ENCODE measurements at regions not wholly inside any gene's neighbourhood (a gene's known extent, or its start where the extent isn't known, plus 50 kb on each side); places are given as distances from the start of the nearest gene placed in this dataset.
"Not testable (repeated sequence)": the region's sequence is repeated elsewhere in the genome, so short reads cannot be mapped to it uniquely, and the experiment has no call there.

GRCh38 chr6:163715846-163716245 lies 301.3 kb downstream of the QKI start:
- no peak for DNase-seq (ENCODE audit: low read depth in 2 of 2, low spot score in 1 of 2)

- DNase-seq (ENCODE audit: low read depth in 2 of 2, low spot score in 1 of 2): no peak
Measured at GRCh38 chr6:163714179-163714578, 299.7 kb downstream of the QKI start.

GRCh38 chr6:163712981-163713380 lies 298.5 kb downstream of the QKI start:
- no peak for DNase-seq (ENCODE audit: low read depth in 2 of 2, low spot score in 1 of 2)

DNA sequence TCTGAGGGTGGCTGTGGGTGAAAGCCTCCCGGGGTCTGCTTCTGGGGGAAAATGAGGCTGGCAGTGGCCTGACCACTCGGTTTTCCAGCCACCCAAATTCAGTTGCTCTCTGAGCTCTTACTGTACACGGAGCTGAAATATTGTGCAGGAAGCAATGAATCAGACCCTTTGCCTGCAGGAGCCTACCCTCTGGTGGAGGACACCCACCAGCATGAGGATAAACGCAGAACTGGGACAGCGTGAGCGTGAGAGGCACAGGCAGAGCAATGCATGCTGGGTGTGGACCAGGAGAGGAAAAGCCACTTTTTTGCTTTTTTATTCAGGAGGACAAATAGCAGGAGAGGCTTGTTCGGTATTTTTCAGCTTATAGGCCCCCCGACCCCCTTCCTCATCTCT lies 298.0 kb downstream of the QKI start:
- DNase-seq (ENCODE audit: low read depth in 2 of 2, low spot score in 1 of 2): no peak

GRCh38 chr6:163711615-163712565 lies 297.4 kb downstream of the QKI start:
- DNase-seq (ENCODE audit: low read depth in 2 of 2, low spot score in 1 of 2): no peak

DNA sequence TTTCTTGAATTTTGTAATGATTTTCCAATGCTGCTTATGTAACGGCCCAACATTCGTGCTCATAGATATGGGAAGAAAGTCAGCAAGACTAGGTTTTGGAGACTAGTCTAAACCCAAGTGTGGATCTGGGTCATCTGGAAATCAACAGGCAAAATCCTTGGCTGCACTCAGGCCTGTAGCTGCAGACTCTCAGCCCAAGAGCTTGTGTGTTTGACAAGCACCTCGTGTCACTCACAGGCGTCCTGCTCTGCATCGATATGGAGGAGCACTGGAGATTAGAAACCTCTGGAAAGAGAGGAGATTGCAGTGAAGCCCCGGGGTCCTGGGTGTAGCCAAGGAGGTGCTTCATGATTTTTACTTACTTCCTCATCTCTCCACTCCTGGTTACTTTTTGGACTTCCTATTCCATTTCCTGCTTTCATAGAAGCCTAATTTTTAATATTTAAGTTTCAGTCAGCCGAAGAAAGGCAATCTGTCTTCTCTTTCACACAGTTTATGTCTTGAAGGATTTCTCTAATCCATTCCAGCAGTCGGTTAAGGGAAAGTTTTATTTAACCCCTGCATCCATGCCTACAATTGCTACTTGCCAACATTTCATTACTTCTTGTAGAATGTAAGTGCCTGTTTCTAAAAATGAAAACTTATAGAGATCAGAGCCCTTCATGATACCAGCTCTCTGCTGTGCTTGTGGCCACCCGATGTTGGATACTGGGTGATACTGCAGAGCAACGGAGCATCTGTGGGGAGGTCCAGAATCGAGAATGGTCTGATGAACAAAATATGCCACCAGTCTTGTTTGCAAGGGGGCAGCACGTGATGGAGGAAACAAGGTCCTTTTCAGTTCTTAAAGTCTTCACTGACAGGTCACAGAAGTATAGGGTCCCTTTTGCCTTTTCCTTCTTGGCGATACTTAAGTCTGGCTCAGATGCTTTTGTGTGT lies 296.3 kb downstream of the QKI start:
- DNase-seq (ENCODE audit: low read depth in 2 of 2, low spot score in 1 of 2): no peak

GRCh38 chr6:163709693-163710092 lies 295.2 kb downstream of the QKI start:
- DNase-seq (ENCODE audit: low read depth in 2 of 2, low spot score in 1 of 2): no peak

DNA sequence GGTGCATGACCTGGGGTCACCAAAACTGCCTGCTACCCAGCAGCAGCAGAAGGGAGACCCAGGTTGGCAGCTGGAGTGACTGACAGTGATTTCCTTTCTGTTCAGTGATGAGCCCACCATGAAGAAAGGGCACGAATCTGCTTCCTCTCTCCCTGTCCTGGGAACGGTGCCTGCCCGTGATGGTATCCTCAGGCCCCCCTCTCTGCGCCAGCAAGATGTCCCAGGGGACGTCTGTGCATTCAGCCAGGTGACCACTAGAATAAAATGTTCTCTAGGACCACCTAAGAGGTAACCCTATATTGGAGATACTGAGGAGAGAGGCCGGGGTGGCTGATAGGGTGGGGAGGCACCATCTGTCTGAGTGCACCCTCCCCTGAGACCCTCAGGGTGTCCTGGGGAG lies 294.7 kb downstream of the QKI start:
- DNase-seq (ENCODE audit: low read depth in 2 of 2, low spot score in 1 of 2): no peak

GRCh38 chr6:163708466-163708865 lies 293.9 kb downstream of the QKI start:
- DNase-seq (ENCODE audit: low read depth in 2 of 2, low spot score in 1 of 2): no peak

DNA sequence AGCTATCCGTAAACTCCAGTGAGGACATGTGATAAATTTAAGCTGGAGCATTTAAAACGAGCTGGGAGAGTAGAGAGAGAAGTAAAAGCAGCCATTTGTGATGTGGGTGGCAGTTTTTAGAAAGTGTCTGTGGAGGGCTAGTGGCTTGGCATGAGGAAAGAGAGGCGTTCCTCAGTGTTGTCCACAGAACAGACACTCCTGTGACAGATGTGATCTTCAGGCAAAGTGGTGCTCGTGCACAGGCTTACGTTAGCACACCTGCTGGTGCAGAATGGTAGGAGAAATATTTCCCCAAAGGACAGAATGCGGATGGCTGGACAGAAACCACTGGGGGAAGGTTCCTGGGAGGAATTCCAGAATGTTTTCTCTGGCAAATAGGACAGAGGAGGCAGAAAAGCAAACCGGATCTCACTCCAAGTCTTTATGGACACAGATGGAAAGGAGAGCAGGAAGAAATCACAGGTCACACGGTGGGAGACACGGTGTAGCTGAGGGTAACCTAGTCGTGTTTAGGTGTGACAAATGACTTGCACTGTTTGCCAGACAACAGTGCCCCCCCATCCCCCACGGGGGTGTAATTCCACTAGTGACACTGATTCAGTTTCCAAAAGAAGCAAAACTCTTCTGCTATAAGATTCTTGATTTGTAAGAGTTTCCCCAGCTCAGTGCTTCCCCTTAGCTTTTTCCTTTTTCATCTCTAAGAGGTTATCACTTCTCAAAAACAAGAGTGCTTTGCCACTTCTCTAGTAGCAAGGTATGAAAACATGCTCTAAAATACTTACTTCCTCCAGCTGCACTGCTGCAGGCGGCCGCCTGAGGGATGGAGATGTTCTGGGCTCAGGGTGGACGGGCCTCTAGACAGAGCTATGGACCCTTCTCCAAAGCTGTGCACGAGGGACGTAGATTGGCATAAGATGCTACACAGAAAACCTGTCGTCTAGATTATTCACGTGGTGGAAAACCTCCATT lies 293.2 kb downstream of the QKI start:
- no peak for DNase-seq (ENCODE audit: low read depth in 2 of 2, low spot score in 1 of 2)

DNA sequence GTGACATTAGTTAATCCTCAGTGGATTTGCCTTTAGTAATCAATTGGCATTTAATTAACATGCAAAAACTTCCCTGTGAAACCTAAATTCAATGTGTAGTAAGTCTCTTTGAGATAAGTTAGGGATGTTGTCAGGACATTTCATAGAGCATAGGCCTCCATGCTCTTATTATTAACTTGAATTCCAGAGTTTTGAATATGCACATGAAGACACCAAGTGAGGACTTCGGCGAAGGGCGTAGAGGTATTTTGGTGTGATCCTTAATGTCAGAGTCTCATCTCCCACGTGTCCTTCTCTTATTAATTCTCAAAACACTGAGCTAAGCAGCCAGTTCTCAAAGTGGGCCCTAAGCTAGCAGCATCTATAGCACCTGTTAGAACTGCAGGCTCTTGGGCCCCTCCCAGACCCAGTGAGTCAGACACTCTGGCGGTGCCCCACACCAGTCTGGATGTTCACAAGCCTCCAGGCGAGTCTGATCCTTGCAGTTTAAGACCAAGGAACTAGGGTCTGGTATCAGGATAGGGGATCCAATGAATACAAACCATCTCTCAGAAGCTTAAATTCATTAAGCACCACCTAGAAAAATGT lies 292.1 kb downstream of the QKI start:
- no peak for DNase-seq (ENCODE audit: low read depth in 2 of 2, low spot score in 1 of 2)

- DNase-seq (ENCODE audit: low read depth in 2 of 2, low spot score in 1 of 2): no peak
Measured at GRCh38 chr6:163705923-163706322, 291.4 kb downstream of the QKI start.

- DNase-seq (ENCODE audit: low read depth in 2 of 2, low spot score in 1 of 2): no peak
Measured at GRCh38 chr6:163702736-163703135, 288.2 kb downstream of the QKI start.

DNA sequence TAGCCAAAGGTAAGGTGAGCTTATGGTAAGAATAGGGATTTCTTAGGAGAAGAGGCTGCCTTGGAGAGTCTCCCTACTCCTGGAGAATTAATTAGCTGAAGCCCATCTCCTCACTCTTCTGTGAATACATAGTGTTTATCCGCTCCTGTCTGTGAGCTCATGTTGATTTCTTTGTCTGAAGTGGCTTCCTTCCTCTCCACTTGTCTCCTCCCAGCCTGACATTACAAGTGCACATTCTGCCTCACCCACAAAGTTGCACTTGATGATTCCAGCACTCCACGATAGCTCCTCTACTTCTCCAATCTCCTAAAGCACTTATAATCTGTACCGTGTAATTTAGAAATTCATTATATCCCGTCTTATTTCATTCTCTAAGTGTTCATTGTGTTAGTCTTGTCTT lies 287.2 kb downstream of the QKI start:
- DNase-seq (ENCODE audit: low read depth in 2 of 2, low spot score in 1 of 2): no peak

DNA sequence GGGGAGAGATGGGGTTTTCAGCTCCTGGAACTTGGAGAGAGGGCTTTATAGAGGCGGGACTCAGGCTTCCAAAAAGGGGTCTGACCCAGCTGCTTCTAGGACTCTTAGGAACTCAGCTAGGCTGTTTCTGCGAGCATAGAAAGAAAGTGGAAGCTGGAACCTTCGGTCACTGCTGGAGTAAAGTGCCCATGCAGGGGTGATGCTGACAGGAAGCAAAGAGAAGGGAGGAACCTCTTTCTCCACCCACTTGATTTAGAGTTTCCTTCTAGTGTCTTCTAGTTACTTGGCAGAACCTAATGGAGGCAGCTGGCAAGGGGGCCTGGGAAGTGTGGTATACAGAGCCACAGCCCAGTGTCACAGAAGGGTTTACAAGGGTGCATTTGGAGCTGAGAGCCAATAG lies 283.6 kb downstream of the QKI start:
- DNase-seq (ENCODE audit: low read depth in 2 of 2, low spot score in 1 of 2): no peak

DNA sequence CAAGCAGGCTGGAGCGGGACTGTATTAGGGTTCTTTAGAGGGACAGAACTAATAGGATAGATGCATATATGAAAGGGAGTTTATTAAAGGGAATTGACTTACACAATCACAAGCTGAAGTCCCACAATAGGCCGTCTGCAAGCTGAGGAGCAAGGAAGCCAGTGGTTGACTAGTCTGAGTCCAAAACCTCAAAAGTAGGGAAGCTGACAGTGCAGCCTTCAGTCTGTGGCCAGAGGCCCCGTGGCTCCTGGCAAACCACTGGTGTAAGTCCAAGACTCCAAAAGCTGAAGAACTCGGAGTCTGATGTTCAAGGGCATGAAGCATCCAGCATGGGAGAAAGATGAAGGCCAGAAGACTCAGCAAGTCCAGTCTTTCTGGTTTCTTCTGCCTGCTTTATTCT lies 281.8 kb downstream of the QKI start:
- not testable (repeated sequence) for DNase-seq (ENCODE audit: low read depth in 2 of 2, low spot score in 1 of 2)

- no peak for DNase-seq (ENCODE audit: low read depth in 2 of 2, low spot score in 1 of 2)
Measured at GRCh38 chr6:163695414-163695864, 280.9 kb downstream of the QKI start.

DNA sequence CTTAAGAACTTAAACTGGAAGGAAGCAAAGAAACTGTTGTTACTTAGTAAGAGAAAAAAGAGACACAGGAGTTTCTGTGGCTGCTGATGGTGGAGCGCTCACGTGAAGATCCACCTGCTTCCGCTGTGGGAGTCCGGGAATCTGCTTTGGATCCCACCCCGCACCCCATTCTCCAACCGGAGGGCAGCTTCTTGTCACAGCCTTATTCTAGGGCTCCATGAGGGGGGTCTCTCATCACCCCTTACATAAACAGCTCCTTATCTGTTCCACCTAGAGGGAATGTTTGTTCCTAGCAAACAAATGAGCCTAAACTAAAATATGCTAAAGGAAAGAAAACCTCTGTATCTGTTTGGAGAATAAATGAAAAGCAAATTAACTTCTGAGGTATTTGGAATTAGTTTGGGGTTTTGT lies 280.5 kb downstream of the QKI start:
- DNase-seq (ENCODE audit: low read depth in 2 of 2, low spot score in 1 of 2): no peak

DNA sequence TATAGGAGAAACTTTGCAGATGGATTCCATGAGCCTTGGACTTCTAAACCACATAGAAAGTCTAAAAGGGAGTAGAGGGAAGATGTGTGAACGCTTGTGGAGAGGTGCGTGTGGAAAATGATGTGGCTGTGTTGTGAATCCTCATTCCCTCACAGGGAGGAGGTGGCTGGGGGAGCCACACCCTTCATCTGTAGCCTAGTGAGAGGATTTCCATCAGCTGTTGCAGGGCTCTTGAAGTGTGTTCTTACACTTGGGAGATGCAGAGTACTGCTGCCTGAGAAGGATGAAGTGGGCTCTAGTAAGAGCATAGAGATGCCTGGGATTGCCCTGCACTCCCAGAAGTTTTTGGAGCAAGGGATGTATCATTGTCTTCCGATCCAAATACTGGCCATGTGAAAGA lies 279.6 kb downstream of the QKI start:
- DNase-seq (ENCODE audit: low read depth in 2 of 2, low spot score in 1 of 2): no peak

DNA sequence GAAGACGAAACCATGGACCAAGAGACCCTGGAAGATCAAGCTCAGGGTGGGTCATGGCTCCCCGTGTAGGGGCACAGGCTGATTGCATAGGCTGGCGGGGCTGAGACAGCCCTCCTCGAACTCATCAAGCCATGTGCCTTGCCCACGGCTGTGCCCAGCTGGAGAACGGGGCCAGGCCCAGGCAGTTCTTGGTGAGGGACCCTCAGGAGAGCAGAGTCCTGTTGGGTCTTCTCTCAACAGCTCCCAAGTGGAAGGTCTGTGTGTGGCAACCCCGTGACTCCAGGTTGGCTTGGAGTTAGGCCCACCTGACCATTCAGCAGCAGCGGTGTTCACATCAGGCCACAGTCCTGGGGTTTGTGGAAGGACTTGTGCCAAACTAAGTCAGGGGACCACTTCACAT lies 276.5 kb downstream of the QKI start:
- DNase-seq (ENCODE audit: low read depth in 2 of 2, low spot score in 1 of 2): no peak

Data from stimulated activated CD8-positive, alpha-beta memory T cell treated with anti-CD3 and anti-CD28 coated beads, Interleukin-4, amount 100 ng/mL, for 1 hour (primary cell).